Non-pigmented ciliary epithelial cell (primary cell): ENCODE measurements at regions not wholly inside any gene's neighbourhood (a gene's known extent, or its start where the extent isn't known, plus 50 kb on each side); places are given as distances from the start of the nearest gene placed in this dataset.
A peak's percentile ranks its signal among the peaks of the same experiment; 100 is the strongest.

Experiments
- DNase-seq: peaks from one replicate; pipeline ENCODE4 v3.0.0-alpha.2; 2010; ENCODE audit warnings: low read depth

DNA sequence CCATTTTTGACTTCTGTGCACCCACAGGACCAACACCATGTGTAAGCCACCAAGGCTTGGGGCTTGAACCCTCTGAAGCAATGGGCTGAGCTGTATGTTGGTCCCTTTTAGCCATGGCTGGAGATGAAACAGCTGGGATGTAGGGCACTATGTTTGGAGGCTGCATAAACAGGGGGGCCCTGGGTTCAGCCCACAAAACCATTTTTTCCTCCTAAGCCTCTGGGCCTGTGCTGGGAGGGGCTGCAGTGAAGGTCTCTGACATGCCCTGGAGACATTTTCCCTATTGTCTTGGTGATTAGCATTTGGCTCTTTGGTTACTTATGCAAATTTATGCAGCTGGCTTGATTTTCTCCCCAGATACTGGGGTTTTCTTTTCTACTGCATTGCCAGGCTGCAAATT is 144.9 kb downstream of the ZNF326 start:
- no peak for DNase-seq

DNA sequence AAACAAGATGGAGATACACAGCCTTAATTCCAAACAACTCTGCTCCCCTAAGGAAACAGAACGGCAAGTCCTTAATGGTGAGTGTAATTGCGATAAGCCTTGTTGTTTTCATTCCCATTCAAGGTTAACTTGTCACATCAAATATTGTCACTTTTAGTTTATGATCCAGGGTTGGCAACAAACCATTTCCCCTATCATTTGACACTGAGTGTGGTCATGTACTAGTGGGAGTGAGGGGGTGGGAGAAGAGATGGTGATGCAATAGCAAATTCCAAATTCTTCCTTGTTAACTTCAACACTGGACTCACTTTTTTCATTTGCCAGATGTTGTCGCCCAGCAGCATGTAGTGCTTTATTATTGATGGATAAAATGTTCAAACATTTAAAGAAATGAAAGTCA is 140.4 kb downstream of the ZNF326 start:
- DNase-seq = no peak

GRCh38 chr1:90134175-90134955 is 139.5 kb downstream of the ZNF326 start:
- DNase-seq = no peak

- DNase-seq = no peak
Measured at GRCh38 chr1:90133133-90133532, 138.2 kb downstream of the ZNF326 start.

DNA sequence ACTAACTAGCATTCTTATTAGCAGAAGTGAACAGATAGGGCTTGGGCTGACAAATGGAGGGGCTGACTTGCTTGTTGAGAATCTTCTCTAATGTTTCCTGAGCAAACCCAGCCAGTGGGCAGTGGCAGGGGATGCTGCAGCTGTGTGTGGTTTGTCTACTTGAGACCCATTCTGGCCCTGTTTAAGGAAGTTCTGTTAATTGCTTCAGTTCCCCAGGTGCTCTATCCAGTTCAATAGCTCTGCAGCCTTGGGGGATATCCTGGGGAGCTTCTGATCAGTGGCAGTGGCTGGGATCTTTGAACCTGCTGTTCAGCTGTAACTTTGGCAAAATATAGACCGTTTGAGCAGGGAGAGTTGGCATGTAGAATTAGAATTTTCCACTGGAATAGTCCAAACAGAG is 137.4 kb downstream of the ZNF326 start:
- DNase-seq = no peak

DNA sequence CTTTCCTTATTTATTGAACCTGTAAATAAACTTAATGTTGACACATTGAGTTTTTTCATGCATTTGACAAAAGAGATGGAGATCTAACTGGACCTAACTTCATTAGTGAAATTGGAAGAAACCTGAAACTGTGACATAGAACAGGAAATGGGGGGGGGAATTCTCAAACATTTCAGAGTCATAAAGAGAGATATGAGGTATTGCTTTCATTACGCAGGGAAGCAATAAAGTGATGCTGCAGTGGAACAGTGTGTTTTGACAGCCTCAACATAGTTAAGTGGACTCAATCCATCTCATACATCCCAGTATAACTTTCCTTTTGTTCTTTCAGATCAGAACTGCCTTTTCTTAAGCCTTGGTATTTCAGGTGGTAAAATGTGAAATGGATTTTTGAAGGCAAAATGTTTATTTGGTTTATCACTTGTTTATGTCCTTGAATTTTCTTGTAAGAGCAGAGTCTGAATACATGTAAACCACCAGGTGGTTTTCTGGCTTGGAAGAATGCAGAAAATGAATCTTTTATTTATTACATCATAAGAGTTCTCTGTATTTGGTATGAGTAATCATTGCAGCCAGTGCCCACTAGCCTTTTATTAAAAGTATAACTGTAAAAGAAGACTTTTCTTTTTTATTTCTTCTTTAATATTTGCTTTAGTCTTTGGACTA is 132.5 kb downstream of the ZNF326 start:
- DNase-seq = no peak

DNA sequence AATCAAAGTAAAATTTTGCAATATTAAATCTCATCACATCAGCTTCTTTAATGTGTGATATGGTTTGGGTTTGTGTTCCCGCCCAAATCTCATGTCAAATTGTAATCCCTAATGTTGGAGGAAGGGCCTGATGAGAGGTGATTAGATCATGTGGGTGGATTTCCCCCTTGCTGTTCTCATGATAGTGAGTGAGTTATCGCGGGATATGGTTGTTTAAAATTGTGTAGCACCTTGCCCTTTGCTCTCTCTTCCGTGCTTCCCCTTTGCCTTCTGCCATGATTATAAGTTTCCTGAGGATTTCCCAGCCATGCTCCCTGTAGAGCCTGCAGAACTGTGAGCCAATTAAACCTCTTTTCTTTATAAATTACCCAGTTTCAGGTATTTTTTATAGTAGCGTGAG is 131.9 kb downstream of the ZNF326 start:
- no peak for DNase-seq

GRCh38 chr1:90122654-90123340 is 127.9 kb downstream of the ZNF326 start:
- DNase-seq = no peak

DNA sequence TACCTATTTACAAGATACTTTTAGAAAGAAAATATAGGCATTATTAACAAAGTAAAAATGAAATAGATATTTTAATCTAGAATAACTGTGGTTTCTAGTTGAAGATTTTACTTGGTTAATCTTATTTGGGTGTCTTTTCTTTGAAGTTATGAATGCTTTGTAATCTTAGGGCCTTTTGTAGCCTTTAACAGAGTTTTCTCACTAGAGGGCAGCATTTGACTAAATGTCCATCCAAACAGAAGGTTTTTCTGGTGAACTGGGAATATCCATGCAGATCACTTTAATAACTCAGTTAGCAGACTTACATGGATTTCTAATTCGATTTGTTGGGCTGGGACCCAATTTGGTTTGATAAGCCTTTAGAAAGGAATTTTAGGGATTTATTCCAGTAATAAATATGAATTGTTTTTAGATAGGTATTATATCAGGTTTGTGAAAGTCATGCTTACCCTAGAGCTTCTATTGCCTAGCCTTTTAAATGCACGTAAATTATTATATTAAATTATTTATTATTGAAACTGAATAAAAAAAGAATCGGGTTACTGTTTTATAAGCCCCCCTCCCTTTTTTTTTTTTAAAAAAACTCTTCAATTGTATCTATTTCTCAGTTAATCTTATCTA is 119.7 kb downstream of the ZNF326 start:
- DNase-seq = peak; percentile 32

- no peak for DNase-seq
Measured at GRCh38 chr1:90107990-90108389, 113.1 kb downstream of the ZNF326 start.

DNA sequence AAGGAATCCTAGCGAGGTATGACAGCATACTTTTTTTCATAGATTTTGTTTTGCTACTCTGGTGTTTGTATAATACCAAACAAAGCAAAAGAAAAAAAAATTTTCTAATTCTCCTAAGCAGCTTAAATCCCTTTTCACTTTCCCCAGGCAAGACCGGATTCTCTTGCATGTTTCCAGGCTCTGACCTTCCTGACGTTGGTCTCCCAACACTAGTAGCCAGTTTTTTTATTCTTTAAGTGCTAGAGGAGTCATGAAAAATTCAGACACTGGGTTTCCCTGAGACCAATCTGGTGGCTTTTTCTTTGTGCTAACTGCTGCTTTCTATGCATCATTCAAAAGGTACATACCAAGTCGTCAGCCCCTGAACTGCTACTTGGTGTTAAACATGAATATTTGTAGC is 111.4 kb downstream of the ZNF326 start:
- DNase-seq = no peak

GRCh38 chr1:90104941-90105538 is 110.1 kb downstream of the ZNF326 start:
- DNase-seq = no peak

DNA sequence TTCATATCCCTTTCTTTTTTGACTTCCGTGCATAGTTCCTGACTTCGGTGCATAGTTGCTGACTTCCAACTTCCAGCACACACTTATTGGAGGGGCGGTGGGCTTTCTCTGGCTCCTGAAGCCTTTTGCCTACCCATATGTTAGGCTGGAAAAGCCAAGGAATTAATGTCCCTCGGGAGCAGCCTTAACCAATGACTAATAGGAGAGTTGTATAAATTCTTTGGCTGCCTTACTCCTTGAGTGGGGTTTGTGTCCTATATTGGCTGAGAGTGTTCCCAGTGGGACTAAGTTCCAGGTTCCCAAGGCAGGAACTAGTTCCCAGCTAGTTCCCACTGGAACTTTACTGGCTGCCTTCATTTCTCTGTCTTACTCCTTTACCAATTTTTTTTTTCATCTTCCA is 105.7 kb downstream of the ZNF326 start:
- no peak for DNase-seq

- DNase-seq = no peak
Measured at GRCh38 chr1:90092441-90092840, 97.5 kb downstream of the ZNF326 start.
